H1 (cell line): ENCODE measurements at regions not wholly inside any gene's neighbourhood (a gene's known extent, or its start where the extent isn't known, plus 50 kb on each side); places are given as distances from the start of the nearest gene placed in this dataset.

Source experiments
- ATF2 ChIP-seq: IDR thresholded peaks from 2 replicates; pipeline ENCODE4 v1.6.1; 2012; ENCODE audit warnings: low read length, inconsistent platforms
- CHD7 ChIP-seq: fragments of 300-600 bp; sonication (generic); IDR thresholded peaks from 2 replicates; pipeline ENCODE4 v1.7.1; 2012; ENCODE audit warnings: low read length, moderate library complexity, mild to moderate bottlenecking, inconsistent platforms; ENCODE audit not compliant: insufficient replicate concordance
- CTBP2 ChIP-seq: IDR thresholded peaks from 2 replicates; pipeline ENCODE4 v1.7.0; 2011; ENCODE audit warnings: borderline replicate concordance, mild to moderate bottlenecking, moderate library complexity, mixed read lengths, low read length; ENCODE audit not compliant: insufficient read depth, insufficient read length
- EZH2 ChIP-seq: fragments of 200-600 bp; sonication (generic); IDR thresholded peaks from 2 replicates; pipeline ENCODE4 v1.7.1; 2012; ENCODE audit warnings: low read depth, mild to moderate bottlenecking, moderate library complexity, low read length, inconsistent platforms; ENCODE audit not compliant: severe bottlenecking
- KDM5A ChIP-seq: fragments of 200-600 bp; IDR thresholded peaks from 2 replicates; pipeline ENCODE4 v1.7.1; 2012; ENCODE audit warnings: mild to moderate bottlenecking, low read length, inconsistent platforms, mixed read lengths
- MAFK ChIP-seq: IDR thresholded peaks from 2 replicates; pipeline ENCODE4 v1.6.1; 2012; ENCODE audit warnings: low read depth, mild to moderate bottlenecking, improper control_type of control experiment, low read length
- NRF1 ChIP-seq: IDR thresholded peaks from 2 replicates; pipeline ENCODE4 v1.6.1; 2011; ENCODE audit warnings: mild to moderate bottlenecking, low read depth, low read length, improper control_type of control experiment
- TAF1 ChIP-seq: IDR thresholded peaks from 2 replicates; pipeline ENCODE4 v1.6.1; 2011; ENCODE audit warnings: mild to moderate bottlenecking, low read depth, low read length
- TBP ChIP-seq: IDR thresholded peaks from 2 replicates; pipeline ENCODE4 v1.6.1; 2011; ENCODE audit warnings: low read depth, low read length, improper control_type of control experiment

- TF ChIP-seq CHD7 (no peak), ATF2 (no peak), CTBP2 (no peak), TAF1 (no peak), NRF1 (no peak), MAFK (no peak), KDM5A (no peak), EZH2 (no peak), TBP (no peak)
Measured at GRCh38 chr2:114082731-114083433, 193.0 kb downstream of the ACTR3 start (continued).
